Calu3 (cell line): ENCODE measurements at regions not wholly inside any gene's neighbourhood (a gene's known extent, or its start where the extent isn't known, plus 50 kb on each side); places are given as distances from the start of the nearest gene placed in this dataset.

Source experiments
- BruUV-seq: library from RNA; stranded (reverse); fragments of 400-500 nt; replicated peaks from 2 replicates; lab custom pipeline; 2021; lab: Mats Ljungman, UMichigan
- CTCF ChIA-PET: fragments of 300-600 bp; sonication (Branson Sonifier 250); formaldehyde crosslinking; loops from one replicate; lab custom pipeline; 2022; ENCODE audit warnings: antibody characterized with exemption; lab: Charles Lee
- DNase-seq: peaks from one replicate; pipeline ENCODE4 v3.0.0; 2022
- H3K27ac Mint-ChIP-seq: one replicate; pipeline ENCODE4 v1.8.0; 2022; ENCODE audit warnings: mixed read lengths; ENCODE audit not compliant: unreplicated experiment
- H3K27me3 Mint-ChIP-seq: one replicate; pipeline ENCODE4 v1.8.0; 2022; ENCODE audit warnings: mixed read lengths; ENCODE audit not compliant: unreplicated experiment
- H3K36me3 Mint-ChIP-seq: one replicate; pipeline ENCODE4 v1.8.0; 2022; ENCODE audit warnings: mild to moderate bottlenecking, moderate library complexity, mixed read lengths; ENCODE audit not compliant: insufficient read depth, unreplicated experiment
- H3K4me1 Mint-ChIP-seq: one replicate; pipeline ENCODE4 v1.8.0; 2022; ENCODE audit warnings: mild to moderate bottlenecking, low read depth, mixed read lengths; ENCODE audit not compliant: unreplicated experiment
- H3K4me3 Mint-ChIP-seq: one replicate; pipeline ENCODE4 v1.8.0; 2022; ENCODE audit warnings: mild to moderate bottlenecking, low read depth, moderate library complexity, mixed read lengths; ENCODE audit not compliant: unreplicated experiment
- H3K9me3 Mint-ChIP-seq: one replicate; pipeline ENCODE4 v1.8.0; 2022; ENCODE audit warnings: low read depth, mixed read lengths; ENCODE audit not compliant: unreplicated experiment
- intact Hi-C: fragments of 100-400 bp; cut with micrococcal nuclease; formaldehyde crosslinking; loops from one replicate; pipeline ENCODE4 v1.10.0; 2022; ENCODE audit not compliant: unreplicated experiment
- TF ChIP-seq, protein P1 (sequence below): fragments of 200-600 bp; IDR thresholded peaks from one replicate; pipeline ENCODE4 v1.8.0; 2022; ENCODE audit warnings: antibody characterized with exemption; ENCODE audit not compliant: unreplicated experiment

DNA sequence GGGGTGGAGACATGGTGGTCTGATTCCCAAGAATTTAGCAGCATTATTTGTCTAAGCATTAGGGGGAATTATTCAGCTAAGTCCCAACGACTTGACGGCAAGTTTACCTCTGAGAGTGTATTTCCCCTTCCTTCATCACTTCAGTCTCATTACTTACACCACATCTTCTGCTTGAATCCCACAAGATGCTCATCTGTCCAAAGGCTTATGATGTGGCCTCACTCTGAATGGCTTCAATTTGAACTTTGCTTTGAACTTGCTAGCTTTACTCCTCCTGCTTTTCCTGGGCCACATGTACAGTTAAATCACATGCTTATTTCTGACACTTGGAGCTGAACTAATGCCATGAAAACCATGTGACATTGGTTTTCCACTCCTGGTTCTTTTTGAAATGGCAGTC lies 231.3 kb upstream of the SATB1 start:
- Mint-ChIP-seq H3K4me3 (no peak overlapping the region), H3K27ac (no peak overlapping the region), H3K27me3 (no peaks in the 10 kb centered on the region), H3K36me3 (no peaks in the 10 kb centered on the region), H3K9me3 (no peaks in the 10 kb centered on the region), H3K4me1 (peaks cover 6% of the 10 kb centered on the region)
- intact Hi-C loops: loop anchor here (5.0 to 10.0 kb wide), 2 partner anchors 92 to 101 kb away; no protein-coding TSS in a partner anchor
- DNase-seq: no peak
- no TSS peak for BruUV-seq
- TF ChIP-seq, protein P1, sequence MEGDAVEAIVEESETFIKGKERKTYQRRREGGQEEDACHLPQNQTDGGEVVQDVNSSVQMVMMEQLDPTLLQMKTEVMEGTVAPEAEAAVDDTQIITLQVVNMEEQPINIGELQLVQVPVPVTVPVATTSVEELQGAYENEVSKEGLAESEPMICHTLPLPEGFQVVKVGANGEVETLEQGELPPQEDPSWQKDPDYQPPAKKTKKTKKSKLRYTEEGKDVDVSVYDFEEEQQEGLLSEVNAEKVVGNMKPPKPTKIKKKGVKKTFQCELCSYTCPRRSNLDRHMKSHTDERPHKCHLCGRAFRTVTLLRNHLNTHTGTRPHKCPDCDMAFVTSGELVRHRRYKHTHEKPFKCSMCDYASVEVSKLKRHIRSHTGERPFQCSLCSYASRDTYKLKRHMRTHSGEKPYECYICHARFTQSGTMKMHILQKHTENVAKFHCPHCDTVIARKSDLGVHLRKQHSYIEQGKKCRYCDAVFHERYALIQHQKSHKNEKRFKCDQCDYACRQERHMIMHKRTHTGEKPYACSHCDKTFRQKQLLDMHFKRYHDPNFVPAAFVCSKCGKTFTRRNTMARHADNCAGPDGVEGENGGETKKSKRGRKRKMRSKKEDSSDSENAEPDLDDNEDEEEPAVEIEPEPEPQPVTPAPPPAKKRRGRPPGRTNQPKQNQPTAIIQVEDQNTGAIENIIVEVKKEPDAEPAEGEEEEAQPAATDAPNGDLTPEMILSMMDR: no peak
- CTCF ChIA-PET: no interaction called here

DNA sequence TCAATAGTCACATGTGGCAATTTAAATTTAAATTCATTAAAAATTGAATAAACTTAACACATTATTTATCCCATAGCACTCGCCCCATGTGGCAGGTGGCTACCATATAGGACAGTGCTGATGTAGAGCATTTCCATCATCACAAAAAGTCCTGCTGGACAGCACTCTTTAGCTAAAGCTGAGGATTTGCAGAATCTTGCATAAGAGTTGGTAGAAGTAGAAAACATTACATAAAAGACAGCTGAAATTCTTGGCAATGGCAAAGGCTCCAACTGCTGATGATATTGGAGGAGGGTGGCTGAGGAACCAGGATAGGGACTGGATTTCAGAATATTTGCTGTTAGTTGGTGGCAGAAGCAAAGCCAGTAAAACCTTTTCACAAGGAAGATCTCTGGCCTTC lies 230.7 kb upstream of the SATB1 start:
- CTCF ChIA-PET: no interaction called here
- H3K36me3 Mint-ChIP-seq: no peaks in the 10 kb centered on the region
- H3K27me3 Mint-ChIP-seq: no peaks in the 10 kb centered on the region
- H3K4me3 Mint-ChIP-seq: no peak overlapping the region
- H3K27ac Mint-ChIP-seq: no peak overlapping the region
- TF ChIP-seq, protein P1: no peak
- H3K4me1 Mint-ChIP-seq: peaks cover 6% of the 10 kb centered on the region
- intact Hi-C loops: loop anchor here (5.0 to 10.0 kb wide), 2 partner anchors 91 to 101 kb away; no protein-coding TSS in a partner anchor
- no peaks in the 10 kb centered on the region for H3K9me3 Mint-ChIP-seq
- DNase-seq: no peak
- no TSS peak for BruUV-seq

DNA sequence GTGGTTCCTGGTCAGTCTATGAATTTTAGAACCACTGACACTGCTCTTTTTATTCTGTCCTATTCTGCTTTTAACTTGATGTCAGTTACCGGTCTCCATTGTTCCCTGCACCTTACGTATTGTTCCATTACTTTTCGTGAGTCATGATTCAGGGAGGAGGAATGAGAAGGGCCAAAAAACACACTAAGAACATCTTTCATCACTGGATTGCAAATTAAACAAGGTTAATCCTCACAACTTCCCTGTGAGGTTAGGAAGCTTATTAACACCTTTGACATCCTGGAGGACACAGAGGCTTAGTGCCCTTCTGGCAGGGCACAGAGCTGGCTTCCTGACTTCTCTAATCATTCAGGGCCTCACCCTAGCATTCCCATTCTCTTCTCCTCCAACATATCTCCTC lies 227.6 kb upstream of the SATB1 start:
- BruUV-seq: no TSS peak
- H3K9me3 Mint-ChIP-seq: no peaks in the 10 kb centered on the region
- H3K4me3 Mint-ChIP-seq: no peak overlapping the region
- H3K27me3 Mint-ChIP-seq: no peaks in the 10 kb centered on the region
- CTCF ChIA-PET: interaction anchor here (1.3 kb wide), 1 partner anchor 105 kb away, joined by 3 read pairs; no protein-coding TSS in a partner anchor
- H3K4me1 Mint-ChIP-seq: peaks cover 6% of the 10 kb centered on the region
- H3K36me3 Mint-ChIP-seq: no peaks in the 10 kb centered on the region
- no peak for DNase-seq
- no peak overlapping the region for H3K27ac Mint-ChIP-seq
- intact Hi-C loops: loop anchor here (10.0 kb wide), 1 partner anchor 88 kb away; no protein-coding TSS in a partner anchor
- TF ChIP-seq, protein P1: no peak

DNA sequence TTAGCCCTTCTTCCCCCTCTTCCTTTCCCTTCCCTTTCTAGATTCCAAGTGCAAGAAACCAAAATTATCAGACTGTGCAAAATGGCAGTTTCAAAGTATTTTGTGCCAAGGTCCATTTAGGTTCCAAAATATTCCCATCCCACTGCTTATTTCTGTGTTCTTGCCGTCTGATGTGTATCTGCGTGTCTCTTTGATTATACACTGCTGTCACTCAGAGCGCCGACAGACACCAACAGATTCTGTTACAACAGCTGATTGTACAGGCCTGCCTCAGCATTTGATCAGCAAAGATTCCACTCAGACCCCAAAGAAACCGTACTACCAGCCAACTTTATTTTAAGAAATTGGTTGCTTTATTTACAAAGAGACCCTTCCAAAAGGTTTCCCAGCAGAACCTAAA lies 225.6 kb upstream of the SATB1 start:
- no peak overlapping the region for H3K27ac Mint-ChIP-seq
- H3K9me3 Mint-ChIP-seq: no peaks in the 10 kb centered on the region
- CTCF ChIA-PET: no interaction called here
- intact Hi-C loops: loop anchor here (10.0 kb wide), 1 partner anchor 86 kb away; no protein-coding TSS in a partner anchor
- peaks cover 6% of the 10 kb centered on the region for H3K4me1 Mint-ChIP-seq
- DNase-seq: no peak
- no peak overlapping the region for H3K4me3 Mint-ChIP-seq
- BruUV-seq: no TSS peak
- H3K27me3 Mint-ChIP-seq: no peaks in the 10 kb centered on the region
- TF ChIP-seq, protein P1: no peak
- no peaks in the 10 kb centered on the region for H3K36me3 Mint-ChIP-seq
